Liver (tissue), 8 donors: ENCODE measurements at regions not wholly inside any gene's neighbourhood (a gene's known extent, or its start where the extent isn't known, plus 50 kb on each side); places are given as distances from the start of the nearest gene placed in this dataset.

ENCODE experiments used
- DNase-seq: peaks from one replicate; pipeline ENCODE4 v3.0.0-alpha.2; 2017; ENCODE audit warnings: low spot score
- H3K27ac ChIP-seq, 2 donors: one replicate each; pipeline ENCODE4 v1.7.0; 2013; ENCODE audit warnings: inconsistent platforms in 2 of 2, low read length in 2 of 2, control low read depth in 1 of 2, low read depth in 1 of 2, mild to moderate bottlenecking in 1 of 2
- H3K27me3 ChIP-seq, 4 donors: one replicate each; pipeline versions ENCODE4 v1.6.1 to v1.7.0; 2013; ENCODE audit warnings: low read length in 3 of 4, inconsistent platforms in 1 of 4, mild to moderate bottlenecking in 1 of 4, moderate library complexity in 1 of 4; ENCODE audit not compliant: control insufficient read depth in 4 of 4, insufficient read depth in 4 of 4
- H3K36me3 ChIP-seq, 4 donors: one replicate each; pipeline versions ENCODE4 v1.6.1 to v1.7.0; 2013; ENCODE audit warnings: low read length in 3 of 4, mild to moderate bottlenecking in 3 of 4, low read depth in 1 of 4, moderate library complexity in 1 of 4; ENCODE audit not compliant: control insufficient read depth in 4 of 4, insufficient read depth in 3 of 4
- H3K4me1 ChIP-seq, 4 donors: one replicate each; pipeline versions ENCODE4 v1.6.1 to v1.7.0; 2013; ENCODE audit warnings: low read length in 3 of 4, mild to moderate bottlenecking in 3 of 4, moderate library complexity in 1 of 4; ENCODE audit not compliant: control insufficient read depth in 4 of 4, insufficient read depth in 4 of 4
- H3K4me3 ChIP-seq, 3 donors: one replicate each; pipeline versions ENCODE4 v1.6.1 to v1.7.0; 2013; ENCODE audit warnings: low read length in 3 of 3, control low read depth in 1 of 3, low read depth in 1 of 3, mild to moderate bottlenecking in 1 of 3
- H3K9ac ChIP-seq, 2 donors: one replicate each; pipeline ENCODE4 v1.7.0; 2013; ENCODE audit warnings: low read length in 2 of 2, mild to moderate bottlenecking in 2 of 2, moderate library complexity in 2 of 2, control low read depth in 1 of 2, low read depth in 1 of 2
- H3K9me3 ChIP-seq, 4 donors: one replicate each; pipeline versions ENCODE4 v1.6.1 to v1.7.0; 2013; ENCODE audit warnings: low read length in 3 of 4; ENCODE audit not compliant: control insufficient read depth in 4 of 4
- ATF3 ChIP-seq: IDR thresholded peaks from 2 replicates; pipeline ENCODE4 v1.6.1; 2016; ENCODE audit warnings: antibody characterized with exemption
- EGR1 ChIP-seq, 2 donors: IDR thresholded peaks; 2 replicates each; pipeline ENCODE4 v1.6.1; 2016 to 2018; ENCODE audit warnings: antibody characterized with exemption in 2 of 2, low read depth in 2 of 2
- FOXA1 ChIP-seq: IDR thresholded peaks from 2 replicates; pipeline ENCODE4 v1.6.1; 2016; ENCODE audit warnings: antibody characterized with exemption
- FOXA2 ChIP-seq: IDR thresholded peaks from 2 replicates; pipeline ENCODE4 v1.6.1; 2016; ENCODE audit warnings: antibody characterized with exemption
- GABPA ChIP-seq, 2 donors: IDR thresholded peaks in 1 of 2; conservative IDR thresholded peaks in 1 of 2; 2 replicates each; pipeline ENCODE4 v1.6.1; 2016; ENCODE audit warnings: antibody characterized with exemption in 2 of 2, mild to moderate bottlenecking in 1 of 2, moderate library complexity in 1 of 2
- HNF4A ChIP-seq, 2 donors: conservative IDR thresholded peaks; 2 replicates each; pipeline ENCODE4 v1.6.1; 2016; ENCODE audit warnings: antibody characterized with exemption in 2 of 2, mild to moderate bottlenecking in 2 of 2
- HNF4G ChIP-seq: IDR thresholded peaks from 2 replicates; pipeline ENCODE4 v1.6.1; 2016; ENCODE audit warnings: antibody characterized with exemption
- JUND ChIP-seq, 2 donors: IDR thresholded peaks; 2 replicates each; pipeline ENCODE4 v1.6.1; 2016; ENCODE audit warnings: antibody characterized with exemption in 2 of 2
- MAX ChIP-seq: IDR thresholded peaks from 2 replicates; pipeline ENCODE4 v1.6.1; 2016; ENCODE audit warnings: antibody characterized with exemption
- NR2F2 ChIP-seq: IDR thresholded peaks from 2 replicates; pipeline ENCODE4 v1.6.1; 2016; ENCODE audit warnings: antibody characterized with exemption
- RAD21 ChIP-seq, 2 donors: IDR thresholded peaks; 2 replicates each; pipeline ENCODE4 v1.6.1; 2016; ENCODE audit warnings: antibody characterized with exemption in 2 of 2, mild to moderate bottlenecking in 2 of 2
- RXRA ChIP-seq, 2 donors: IDR thresholded peaks; 2 replicates each; pipeline ENCODE4 v1.6.1; 2017 to 2018; ENCODE audit warnings: antibody characterized with exemption in 2 of 2, mild to moderate bottlenecking in 1 of 2
- SP1 ChIP-seq: IDR thresholded peaks from 2 replicates; pipeline ENCODE4 v1.6.1; 2018; ENCODE audit warnings: antibody characterized with exemption, mild to moderate bottlenecking
- TAF1 ChIP-seq: conservative IDR thresholded peaks from 2 replicates; pipeline ENCODE4 v1.6.1; 2016; ENCODE audit warnings: antibody characterized with exemption, mild to moderate bottlenecking
- YY1 ChIP-seq: IDR thresholded peaks from 2 replicates; pipeline ENCODE4 v1.6.1; 2016; ENCODE audit warnings: antibody characterized with exemption, mild to moderate bottlenecking
- ZBTB33 ChIP-seq: IDR thresholded peaks from 2 replicates; pipeline ENCODE4 v1.6.1; 2016; ENCODE audit warnings: antibody characterized with exemption
- WGBS: extraction: QIAGEN DNeasy Blood & Tissue Kit; methylation state at CpG from one replicate; pipeline ENCODE4 v1.1.7; 2013; 5-methylcytosine and 5-hydroxymethylcytosine counted together
- TF ChIP-seq, protein P1 (sequence below): IDR thresholded peaks from 2 replicates; pipeline ENCODE4 v1.6.1; 2016; ENCODE audit warnings: antibody characterized with exemption, mild to moderate bottlenecking
- TF ChIP-seq, protein P2 (sequence below): fragments of 150-350 bp; IDR thresholded peaks from 2 replicates; pipeline ENCODE4 v1.5.1; 2017; ENCODE audit warnings: improper control_type of control experiment, low read depth, low read length; ENCODE audit not compliant: missing input control
- donor health status: healthy.
- donor health status: healthy.
- donor health status: healthy.
- donor health status: healthy.
- donor health status: healthy.

DNA sequence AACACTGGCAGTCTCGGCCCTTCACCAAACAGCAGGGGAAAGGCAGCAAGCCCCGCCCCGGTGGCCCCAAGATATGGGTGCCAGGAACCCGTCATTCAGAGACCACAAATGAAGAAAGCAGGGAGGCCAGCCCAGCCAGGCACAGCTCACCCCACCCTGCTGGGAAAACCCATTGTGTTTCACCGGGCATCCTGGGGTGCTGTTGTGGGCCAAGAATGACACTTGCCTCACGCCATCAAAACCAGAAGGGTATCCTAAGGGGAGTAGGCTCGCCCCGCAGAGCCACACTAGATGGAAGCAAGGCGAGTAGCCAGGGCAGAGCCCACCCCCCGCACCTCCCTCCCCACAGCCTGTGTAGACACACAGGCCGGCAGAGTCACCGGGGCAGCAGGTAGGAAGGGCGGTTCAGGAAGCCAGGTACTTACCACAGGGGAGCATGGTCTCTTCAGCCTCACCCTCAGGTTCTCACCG is 72.5 kb upstream of the KCNMA1 start:
- Histone ChIP-seq H3K27me3 (peaks cover 0 to 5% (median 0%) of the 10 kb centered on the region in 4 donors), H3K9me3 (no peaks in the 10 kb centered on the region), H3K27ac (no peak overlapping the region), H3K4me1 (peaks cover 0 to 6% (median 3%) of the 10 kb centered on the region in 4 donors), H3K36me3 (no peaks in the 10 kb centered on the region), H3K4me3 (no peak overlapping the region), H3K9ac (no peak overlapping the region)
- TF ChIP-seq JUND (IDR thresholded peaks at IDR 0.05) (no peak), YY1 (no peak), GABPA (IDR thresholded peaks at IDR 0.05 in 1 of 2, conservative IDR thresholded peaks at IDR 0.05 in 1 of 2) (no peak), FOXA2 (no peak), RAD21 (IDR thresholded peaks at IDR 0.05) (no peak), NR2F2 (no peak), ZBTB33 (no peak), MAX (no peak), TAF1 (no peak), HNF4G (no peak), ATF3 (no peak), SP1 (no peak), EGR1 (IDR thresholded peaks at IDR 0.05; ENCODE audit: low read depth in 2 of 2) (no peak), RXRA (IDR thresholded peaks at IDR 0.05) (no peak), HNF4A (conservative IDR thresholded peaks at IDR 0.05) (no peak), FOXA1 (no peak)
- TF ChIP-seq, protein P1, sequence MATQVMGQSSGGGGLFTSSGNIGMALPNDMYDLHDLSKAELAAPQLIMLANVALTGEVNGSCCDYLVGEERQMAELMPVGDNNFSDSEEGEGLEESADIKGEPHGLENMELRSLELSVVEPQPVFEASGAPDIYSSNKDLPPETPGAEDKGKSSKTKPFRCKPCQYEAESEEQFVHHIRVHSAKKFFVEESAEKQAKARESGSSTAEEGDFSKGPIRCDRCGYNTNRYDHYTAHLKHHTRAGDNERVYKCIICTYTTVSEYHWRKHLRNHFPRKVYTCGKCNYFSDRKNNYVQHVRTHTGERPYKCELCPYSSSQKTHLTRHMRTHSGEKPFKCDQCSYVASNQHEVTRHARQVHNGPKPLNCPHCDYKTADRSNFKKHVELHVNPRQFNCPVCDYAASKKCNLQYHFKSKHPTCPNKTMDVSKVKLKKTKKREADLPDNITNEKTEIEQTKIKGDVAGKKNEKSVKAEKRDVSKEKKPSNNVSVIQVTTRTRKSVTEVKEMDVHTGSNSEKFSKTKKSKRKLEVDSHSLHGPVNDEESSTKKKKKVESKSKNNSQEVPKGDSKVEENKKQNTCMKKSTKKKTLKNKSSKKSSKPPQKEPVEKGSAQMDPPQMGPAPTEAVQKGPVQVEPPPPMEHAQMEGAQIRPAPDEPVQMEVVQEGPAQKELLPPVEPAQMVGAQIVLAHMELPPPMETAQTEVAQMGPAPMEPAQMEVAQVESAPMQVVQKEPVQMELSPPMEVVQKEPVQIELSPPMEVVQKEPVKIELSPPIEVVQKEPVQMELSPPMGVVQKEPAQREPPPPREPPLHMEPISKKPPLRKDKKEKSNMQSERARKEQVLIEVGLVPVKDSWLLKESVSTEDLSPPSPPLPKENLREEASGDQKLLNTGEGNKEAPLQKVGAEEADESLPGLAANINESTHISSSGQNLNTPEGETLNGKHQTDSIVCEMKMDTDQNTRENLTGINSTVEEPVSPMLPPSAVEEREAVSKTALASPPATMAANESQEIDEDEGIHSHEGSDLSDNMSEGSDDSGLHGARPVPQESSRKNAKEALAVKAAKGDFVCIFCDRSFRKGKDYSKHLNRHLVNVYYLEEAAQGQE: no peak
- TF ChIP-seq, protein P2, sequence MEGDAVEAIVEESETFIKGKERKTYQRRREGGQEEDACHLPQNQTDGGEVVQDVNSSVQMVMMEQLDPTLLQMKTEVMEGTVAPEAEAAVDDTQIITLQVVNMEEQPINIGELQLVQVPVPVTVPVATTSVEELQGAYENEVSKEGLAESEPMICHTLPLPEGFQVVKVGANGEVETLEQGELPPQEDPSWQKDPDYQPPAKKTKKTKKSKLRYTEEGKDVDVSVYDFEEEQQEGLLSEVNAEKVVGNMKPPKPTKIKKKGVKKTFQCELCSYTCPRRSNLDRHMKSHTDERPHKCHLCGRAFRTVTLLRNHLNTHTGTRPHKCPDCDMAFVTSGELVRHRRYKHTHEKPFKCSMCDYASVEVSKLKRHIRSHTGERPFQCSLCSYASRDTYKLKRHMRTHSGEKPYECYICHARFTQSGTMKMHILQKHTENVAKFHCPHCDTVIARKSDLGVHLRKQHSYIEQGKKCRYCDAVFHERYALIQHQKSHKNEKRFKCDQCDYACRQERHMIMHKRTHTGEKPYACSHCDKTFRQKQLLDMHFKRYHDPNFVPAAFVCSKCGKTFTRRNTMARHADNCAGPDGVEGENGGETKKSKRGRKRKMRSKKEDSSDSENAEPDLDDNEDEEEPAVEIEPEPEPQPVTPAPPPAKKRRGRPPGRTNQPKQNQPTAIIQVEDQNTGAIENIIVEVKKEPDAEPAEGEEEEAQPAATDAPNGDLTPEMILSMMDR: no peak
- WGBS: 65% methylated on average over 14 of the region's 14 CpGs
- DNase-seq: no peak
